GM13976 (cell line): ENCODE measurements at regions not wholly inside any gene's neighbourhood (a gene's known extent, or its start where the extent isn't known, plus 50 kb on each side); places are given as distances from the start of the nearest gene placed in this dataset.
"Not testable (repeated sequence)": the region's sequence is repeated elsewhere in the genome, so short reads cannot be mapped to it uniquely, and the experiment has no call there.

ENCODE experiments used
- DNase-seq: peaks from one replicate; pipeline ENCODE4 v3.0.0; 2012; ENCODE audit warnings: low spot score
- in situ Hi-C: fragments of 300-500 bp; cut with MboI; formaldehyde crosslinking; loops from one replicate; pipeline ENCODE4 v1.12.0; 2022; ENCODE audit warnings: low sequenced_read_pairs, mixed read lengths, inconsistent platforms; ENCODE audit not compliant: unreplicated experiment
- TF ChIP-seq, protein P1 (sequence below): IDR thresholded peaks from 2 replicates; pipeline ENCODE4 v1.5.1; 2012; ENCODE audit warnings: borderline replicate concordance, mild to moderate bottlenecking; ENCODE audit not compliant: insufficient read depth; ENCODE audit errors: extremely low read depth, missing control alignments, control extremely low read depth

DNA sequence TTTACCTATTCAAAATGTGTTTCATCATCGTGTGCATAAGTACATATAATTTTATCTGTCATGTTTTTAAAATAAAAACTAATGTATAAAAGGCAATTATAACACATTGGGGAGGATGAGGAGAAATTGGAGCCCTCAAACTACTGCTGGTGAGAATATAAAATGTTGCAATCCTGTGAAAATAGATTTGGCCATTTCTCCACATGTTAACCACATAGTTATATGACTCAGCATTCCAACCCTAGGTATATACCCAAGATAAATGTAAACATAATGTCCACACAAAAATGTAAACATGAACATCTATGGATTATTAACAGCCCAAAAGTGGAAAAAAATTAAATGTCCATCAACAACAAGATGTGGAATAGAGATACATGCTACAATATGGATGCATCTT lies 928.0 kb upstream of the FAT3 start:
- in situ Hi-C loops: no loop called here
- TF ChIP-seq, protein P1, sequence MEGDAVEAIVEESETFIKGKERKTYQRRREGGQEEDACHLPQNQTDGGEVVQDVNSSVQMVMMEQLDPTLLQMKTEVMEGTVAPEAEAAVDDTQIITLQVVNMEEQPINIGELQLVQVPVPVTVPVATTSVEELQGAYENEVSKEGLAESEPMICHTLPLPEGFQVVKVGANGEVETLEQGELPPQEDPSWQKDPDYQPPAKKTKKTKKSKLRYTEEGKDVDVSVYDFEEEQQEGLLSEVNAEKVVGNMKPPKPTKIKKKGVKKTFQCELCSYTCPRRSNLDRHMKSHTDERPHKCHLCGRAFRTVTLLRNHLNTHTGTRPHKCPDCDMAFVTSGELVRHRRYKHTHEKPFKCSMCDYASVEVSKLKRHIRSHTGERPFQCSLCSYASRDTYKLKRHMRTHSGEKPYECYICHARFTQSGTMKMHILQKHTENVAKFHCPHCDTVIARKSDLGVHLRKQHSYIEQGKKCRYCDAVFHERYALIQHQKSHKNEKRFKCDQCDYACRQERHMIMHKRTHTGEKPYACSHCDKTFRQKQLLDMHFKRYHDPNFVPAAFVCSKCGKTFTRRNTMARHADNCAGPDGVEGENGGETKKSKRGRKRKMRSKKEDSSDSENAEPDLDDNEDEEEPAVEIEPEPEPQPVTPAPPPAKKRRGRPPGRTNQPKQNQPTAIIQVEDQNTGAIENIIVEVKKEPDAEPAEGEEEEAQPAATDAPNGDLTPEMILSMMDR: no peak
- no peak for DNase-seq

DNA sequence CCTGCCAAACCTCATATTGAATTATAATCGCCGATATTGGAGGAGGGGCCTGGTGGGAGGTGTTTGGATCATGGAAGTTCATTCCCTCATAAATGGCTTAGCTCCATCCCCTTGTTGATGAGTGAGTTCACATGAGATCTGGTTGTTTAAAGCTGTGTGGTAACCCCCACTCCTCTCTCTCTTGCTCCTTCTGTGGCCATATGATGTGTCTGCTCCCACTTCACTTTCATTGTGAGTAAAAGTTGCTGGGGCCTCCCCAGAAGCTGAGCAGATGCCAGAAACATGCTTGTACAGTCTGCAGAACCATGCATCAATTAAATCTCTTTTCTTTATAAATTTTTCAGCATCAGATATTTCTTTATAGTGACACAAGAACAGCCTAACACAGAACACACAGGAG lies 929.0 kb upstream of the FAT3 start:
- TF ChIP-seq, protein P1: no peak
- in situ Hi-C loops: no loop called here
- DNase-seq: peak; percentile 2

DNA sequence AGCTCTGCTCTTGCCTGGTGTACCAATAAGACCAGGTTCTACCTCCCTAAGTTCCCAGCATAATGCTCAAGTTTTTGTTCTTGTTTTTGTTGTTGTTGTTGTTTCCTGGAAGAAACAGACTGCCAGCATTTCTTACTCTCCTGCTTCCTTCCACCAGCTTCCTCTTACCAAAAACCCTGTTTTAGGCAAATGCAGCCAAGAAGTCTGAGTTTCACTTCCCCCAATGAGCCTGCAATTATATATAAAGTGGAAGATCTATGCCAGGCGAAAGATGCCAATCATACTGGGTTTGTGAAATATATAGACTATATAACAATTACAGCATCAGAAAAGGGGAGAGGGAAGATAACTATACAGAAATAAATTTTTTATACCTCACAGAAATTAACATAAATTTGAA lies 931.5 kb upstream of the FAT3 start:
- TF ChIP-seq, protein P1: no peak
- no peak for DNase-seq
- in situ Hi-C loops: no loop called here

DNA sequence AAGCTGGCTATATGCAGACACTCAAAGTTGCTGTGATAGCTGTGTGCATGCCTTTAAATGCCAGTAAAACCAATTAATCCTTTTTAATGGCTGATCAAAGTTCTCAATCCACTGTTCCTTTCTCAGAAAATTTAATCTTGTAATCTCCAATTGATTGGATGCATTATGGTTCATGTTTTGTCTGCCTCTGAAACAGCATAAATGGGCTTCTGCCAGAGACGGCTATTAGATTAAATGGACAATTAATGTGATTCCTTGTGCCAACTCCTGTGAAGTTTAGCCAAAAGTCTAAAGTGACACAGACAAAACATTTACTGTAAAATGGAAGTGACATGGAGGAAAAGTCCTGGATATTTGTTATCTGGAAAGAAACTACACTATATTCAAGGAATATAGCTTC lies 952.5 kb upstream of the FAT3 start:
- no peak for DNase-seq
- in situ Hi-C loops: no loop called here
- TF ChIP-seq, protein P1: no peak

DNA sequence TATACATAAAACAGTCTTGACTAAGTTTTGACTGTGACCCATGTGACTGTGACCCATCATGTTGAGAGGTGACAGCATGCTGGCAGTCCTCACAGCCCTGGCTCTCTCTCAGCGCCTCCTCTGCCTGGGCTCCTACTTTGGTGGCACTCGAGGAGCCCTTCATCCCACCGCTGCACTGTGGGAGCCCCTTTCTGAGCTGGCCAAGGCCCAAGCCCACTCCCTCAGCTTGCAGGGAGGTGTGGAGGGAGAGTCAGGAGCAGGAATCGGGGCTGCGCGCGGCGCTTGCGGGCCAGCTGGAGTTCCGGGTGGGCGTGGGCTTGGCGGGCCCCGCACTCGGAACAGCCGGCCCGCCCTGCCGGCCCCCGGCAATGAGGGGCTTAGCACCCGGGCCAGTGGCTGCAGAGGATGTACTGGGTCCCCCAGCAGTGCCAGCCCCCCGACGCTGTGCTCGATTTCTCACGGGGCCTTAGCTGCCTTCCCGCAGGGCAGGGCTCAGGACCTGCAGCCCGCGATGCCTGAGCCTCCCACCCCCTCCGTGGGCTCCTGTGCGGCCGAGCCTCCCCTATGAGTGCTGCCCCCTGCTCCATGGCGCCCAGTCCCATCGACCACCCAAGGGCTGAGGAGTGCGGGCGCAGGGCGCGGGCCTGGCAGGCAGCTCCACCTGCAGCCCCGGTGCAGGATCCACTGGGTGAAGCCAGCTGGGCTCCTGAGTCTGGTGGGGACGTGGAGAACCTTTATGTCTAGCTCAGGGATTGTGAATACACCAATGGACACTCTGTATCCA lies 955.9 kb upstream of the FAT3 start:
- in situ Hi-C loops, DNase-seq: not testable (repeated sequence)

DNA sequence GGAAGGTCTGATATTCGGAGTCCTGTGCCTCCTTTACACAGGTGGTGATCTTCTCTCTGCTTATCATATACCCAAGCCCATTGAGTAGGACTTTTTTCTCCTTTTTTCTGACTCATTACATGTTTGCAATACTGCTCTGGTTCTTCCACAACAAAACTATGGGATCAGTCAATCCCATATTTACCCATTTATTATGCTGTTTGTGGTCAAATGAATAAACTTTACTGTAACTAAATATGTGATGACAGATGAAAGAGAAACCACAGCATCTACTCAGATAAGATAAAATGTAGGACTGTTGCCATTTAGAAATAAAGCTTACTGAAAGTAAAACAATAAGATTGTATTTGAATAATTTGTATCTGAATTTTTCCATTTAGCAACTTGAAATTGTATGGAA lies 958.7 kb upstream of the FAT3 start:
- no peak for DNase-seq
- TF ChIP-seq, protein P1: no peak
- in situ Hi-C loops: no loop called here

DNA sequence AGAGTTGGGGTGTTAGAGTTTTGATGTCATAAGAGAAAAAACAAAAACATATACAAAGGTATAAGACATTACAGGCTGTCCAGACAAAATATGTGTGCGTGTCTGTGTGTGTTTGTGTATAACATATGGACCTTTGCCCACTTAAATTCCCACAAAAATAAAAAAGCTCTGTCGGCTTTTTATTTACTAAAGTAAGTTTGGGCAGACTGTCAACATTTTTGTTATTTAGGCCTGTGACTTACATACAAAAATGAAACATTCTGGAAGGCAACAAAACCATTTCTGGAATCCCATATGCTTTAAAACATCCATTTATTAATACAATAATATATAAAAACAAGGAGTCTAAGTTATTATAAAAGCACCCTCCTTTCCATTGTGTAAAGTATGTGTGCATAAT lies 960.1 kb upstream of the FAT3 start:
- TF ChIP-seq, protein P1: no peak
- in situ Hi-C loops: no loop called here
- no peak for DNase-seq
